ENCODE measurements at regions not wholly inside any gene's neighbourhood (a gene's known extent, or its start where the extent isn't known, plus 50 kb on each side); places are given as distances from the start of the nearest gene placed in this dataset.

- Mint-ChIP-seq H3K27ac (no peak overlapping the region), H3K9me3 (no peaks in the 10 kb centered on the region), H3K36me3 (ENCODE audit: low read depth) (no peaks in the 10 kb centered on the region), H3K27me3 (peaks cover 26% of the 10 kb centered on the region), H3K4me1 (no peaks in the 10 kb centered on the region), H3K4me3 (no peak overlapping the region)
- ChIA-PET CTCF (interaction anchor here (1.3 kb wide), 1 partner anchor 102 kb away, joined by 3 read pairs; no protein-coding TSS in a partner anchor), POLR2A (no interaction called here)
- DNase-seq, result no peak
Measured at GRCh38 chr6:43972179-43972912, 154.9 kb downstream of the MRPL14 start.

GRCh38 chr6:43971776-43972126 lies 155.5 kb downstream of the MRPL14 start:
- no peak for DNase-seq
- CTCF ChIA-PET, result interaction anchor here (1.3 kb wide), 1 partner anchor 102 kb away, joined by 3 read pairs; no protein-coding TSS in a partner anchor

GRCh38 chr6:43970913-43971775 lies 156.1 kb downstream of the MRPL14 start:
- Mint-ChIP-seq H3K4me3 (no peak overlapping the region), H3K27me3 (peaks cover 18% of the 10 kb centered on the region), H3K27ac (no peak overlapping the region), H3K9me3 (no peaks in the 10 kb centered on the region), H3K36me3 (ENCODE audit: low read depth) (no peaks in the 10 kb centered on the region), H3K4me1 (no peaks in the 10 kb centered on the region)
- ChIA-PET CTCF (interaction anchor here (0.9 to 1.4 kb wide), 3 partner anchors 8 to 103 kb away, joined by 3 to 5 read pairs (median 3); no protein-coding TSS in a partner anchor), POLR2A (no interaction called here)
- no peak for DNase-seq

More at GRCh38 chr6:43971776-43972126, 155.5 kb downstream of the MRPL14 start:
- POLR2A ChIA-PET, result no interaction called here
- Mint-ChIP-seq H3K4me3 (no peak overlapping the region), H3K36me3 (ENCODE audit: low read depth) (no peaks in the 10 kb centered on the region), H3K27ac (peak overlapping the region; percentile 43), H3K9me3 (no peaks in the 10 kb centered on the region), H3K4me1 (no peaks in the 10 kb centered on the region), H3K27me3 (peaks cover 23% of the 10 kb centered on the region)

- Mint-ChIP-seq H3K27ac (no peak overlapping the region), H3K36me3 (ENCODE audit: low read depth) (no peaks in the 10 kb centered on the region), H3K4me3 (no peak overlapping the region), H3K9me3 (no peaks in the 10 kb centered on the region), H3K4me1 (no peaks in the 10 kb centered on the region), H3K27me3 (peaks cover 11% of the 10 kb centered on the region)
- CTCF ChIA-PET, result interaction anchor here (0.9 to 1.4 kb wide), 2 partner anchors 9 to 33 kb away, joined by 3 to 5 read pairs; no protein-coding TSS in a partner anchor
- POLR2A ChIA-PET, result no interaction called here
- DNase-seq, result no peak
Measured at GRCh38 chr6:43970068-43970912, 157.0 kb downstream of the MRPL14 start.

GRCh38 chr6:43969158-43969981 lies 157.9 kb downstream of the MRPL14 start:
- CTCF ChIA-PET, result no interaction called here
- Mint-ChIP-seq H3K36me3 (ENCODE audit: low read depth) (no peaks in the 10 kb centered on the region), H3K27ac (no peak overlapping the region), H3K4me1 (no peaks in the 10 kb centered on the region), H3K4me3 (no peak overlapping the region), H3K9me3 (no peaks in the 10 kb centered on the region), H3K27me3 (peaks cover 6% of the 10 kb centered on the region)
- DNase-seq, result no peak
- POLR2A ChIA-PET, result no interaction called here

DNA sequence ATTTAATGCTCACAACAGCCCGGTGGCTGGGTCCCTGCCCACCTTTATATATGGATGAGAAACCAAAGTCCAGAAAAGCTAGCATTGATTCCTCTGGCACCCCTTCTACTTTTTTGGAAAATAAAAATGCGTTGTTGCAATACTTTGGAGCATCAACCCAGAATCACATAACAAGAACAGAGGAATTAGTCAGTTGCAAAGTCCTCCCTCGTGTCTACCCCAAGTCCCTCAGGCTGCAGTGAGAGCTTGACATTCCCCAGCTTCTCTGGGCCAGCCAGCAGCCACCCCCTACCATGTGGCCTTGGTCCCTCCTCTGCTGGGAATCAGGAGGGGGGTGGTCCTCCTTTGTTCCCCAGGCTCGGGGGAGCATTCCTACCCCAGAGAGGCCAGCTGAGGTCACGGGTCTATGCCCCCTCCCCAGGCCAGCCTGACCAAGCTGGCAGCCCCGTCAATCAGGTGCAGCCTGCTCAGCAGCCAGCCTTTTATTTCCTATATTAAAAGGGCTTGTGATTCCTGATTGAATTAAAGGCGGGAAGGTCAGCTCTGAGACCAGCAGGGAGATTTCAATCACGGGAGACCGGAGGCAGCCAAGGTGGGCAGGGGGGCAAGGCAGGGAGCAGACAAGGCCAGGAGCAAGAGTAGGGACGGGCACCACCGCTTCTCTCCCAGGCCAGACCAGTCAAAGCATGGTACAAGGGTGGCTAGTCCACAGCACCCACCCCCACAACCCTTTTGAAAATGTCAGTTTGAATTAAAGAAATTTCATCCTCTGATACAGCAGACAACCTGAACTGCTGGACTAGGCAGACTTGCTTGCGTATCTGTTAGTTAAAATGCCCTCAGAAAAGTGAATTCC lies 158.9 kb downstream of the MRPL14 start:
- no peak for DNase-seq
- ChIA-PET POLR2A (no interaction called here), CTCF (interaction anchor here (0.6 kb wide), 1 partner anchor 259 kb away, joined by 3 read pairs; no protein-coding TSS in a partner anchor)
- Mint-ChIP-seq H3K9me3 (no peaks in the 10 kb centered on the region), H3K4me1 (no peaks in the 10 kb centered on the region), H3K36me3 (ENCODE audit: low read depth) (no peaks in the 10 kb centered on the region), H3K27ac (no peak overlapping the region), H3K27me3 (no peaks in the 10 kb centered on the region), H3K4me3 (no peak overlapping the region)

DNA sequence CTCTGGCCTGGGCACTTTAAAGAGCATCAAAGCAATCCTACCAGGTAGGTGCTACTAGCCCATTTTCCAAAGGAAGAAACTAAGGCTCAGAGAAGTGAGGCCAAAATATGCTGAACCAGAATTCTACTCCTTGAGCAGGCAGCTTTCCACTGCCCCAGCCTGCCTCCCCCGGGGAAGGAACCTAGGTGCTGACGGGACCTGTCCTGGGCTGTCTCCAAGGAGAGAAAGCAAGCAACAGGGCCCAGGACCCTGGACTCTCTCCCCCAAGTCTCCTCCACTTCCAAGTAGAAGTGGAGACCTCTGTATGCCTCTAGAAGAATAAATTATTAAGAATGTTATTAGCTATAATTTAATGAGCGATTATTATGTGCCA lies 159.5 kb downstream of the MRPL14 start:
- H3K4me1 Mint-ChIP-seq, result no peaks in the 10 kb centered on the region
- DNase-seq, result no peak
- H3K27me3 Mint-ChIP-seq, result peaks cover 2% of the 10 kb centered on the region
- H3K9me3 Mint-ChIP-seq, result no peaks in the 10 kb centered on the region
- H3K4me3 Mint-ChIP-seq, result no peak overlapping the region
- H3K27ac Mint-ChIP-seq, result no peak overlapping the region
- POLR2A ChIA-PET, result no interaction called here
- H3K36me3 Mint-ChIP-seq (ENCODE audit: low read depth), result no peaks in the 10 kb centered on the region
- CTCF ChIA-PET, result no interaction called here

GRCh38 chr6:43966853-43967718 lies 160.2 kb downstream of the MRPL14 start:
- CTCF ChIA-PET, result no interaction called here

GRCh38 chr6:43966374-43966658 lies 160.9 kb downstream of the MRPL14 start:
- ChIA-PET CTCF (no interaction called here), POLR2A (no interaction called here)
- Mint-ChIP-seq H3K9me3 (no peaks in the 10 kb centered on the region), H3K27ac (no peak overlapping the region), H3K36me3 (ENCODE audit: low read depth) (no peaks in the 10 kb centered on the region), H3K27me3 (peaks cover 8% of the 10 kb centered on the region), H3K4me1 (no peaks in the 10 kb centered on the region), H3K4me3 (no peak overlapping the region)
- DNase-seq, result no peak

More at GRCh38 chr6:43966853-43967718, 160.2 kb downstream of the MRPL14 start:
- H3K27ac Mint-ChIP-seq, result no peak overlapping the region
- H3K9me3 Mint-ChIP-seq, result no peaks in the 10 kb centered on the region
- H3K4me1 Mint-ChIP-seq, result no peaks in the 10 kb centered on the region
- no peak for DNase-seq
- POLR2A ChIA-PET, result no interaction called here
- no peak overlapping the region for H3K4me3 Mint-ChIP-seq
- H3K27me3 Mint-ChIP-seq, result peaks cover 3% of the 10 kb centered on the region
- no peaks in the 10 kb centered on the region for H3K36me3 Mint-ChIP-seq (ENCODE audit: low read depth)

DNA sequence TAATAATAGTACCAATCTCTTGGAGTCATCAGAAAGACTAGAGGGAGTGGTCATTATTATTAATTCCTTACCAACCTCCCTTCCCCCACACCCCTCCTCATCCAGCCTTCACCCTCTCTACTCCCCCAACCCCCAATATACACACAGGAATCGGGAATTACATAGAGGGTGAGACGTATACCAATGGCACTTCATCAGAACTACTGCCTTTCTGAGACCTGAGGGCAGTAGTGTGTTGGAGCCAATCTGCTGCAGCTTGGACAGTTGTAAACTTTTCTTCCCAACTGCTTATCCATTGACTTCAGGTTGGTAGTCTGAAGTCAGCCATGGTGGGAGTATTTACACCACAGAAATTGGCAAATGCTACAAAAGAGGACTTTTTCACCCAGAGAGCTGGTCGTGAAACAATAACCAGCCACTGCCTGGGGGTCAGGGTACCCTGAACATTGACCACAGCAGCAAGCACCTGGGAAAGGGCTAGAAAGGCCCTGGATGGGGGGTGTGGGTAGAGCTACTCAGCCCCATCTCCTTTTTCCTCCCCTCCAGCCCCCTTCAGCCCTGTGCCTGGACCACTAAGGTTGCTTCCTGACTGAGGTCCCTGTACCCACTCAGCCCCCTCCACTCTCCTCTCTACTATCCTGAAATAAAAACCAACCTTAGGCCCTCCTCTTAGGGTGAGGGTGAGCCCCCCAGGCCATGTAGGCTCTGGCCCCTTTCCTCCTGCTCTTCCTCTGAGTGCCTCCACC lies 161.5 kb downstream of the MRPL14 start:
- peaks cover 12% of the 10 kb centered on the region for H3K27me3 Mint-ChIP-seq
- ChIA-PET POLR2A (no interaction called here), CTCF (no interaction called here)
- H3K27ac Mint-ChIP-seq, result no peak overlapping the region
- H3K4me1 Mint-ChIP-seq, result no peaks in the 10 kb centered on the region
- H3K36me3 Mint-ChIP-seq (ENCODE audit: low read depth), result no peaks in the 10 kb centered on the region
- H3K9me3 Mint-ChIP-seq, result no peaks in the 10 kb centered on the region
- no peak for DNase-seq
- no peak overlapping the region for H3K4me3 Mint-ChIP-seq
